ENCODE measurements at regions not wholly inside any gene's neighbourhood (a gene's known extent, or its start where the extent isn't known, plus 50 kb on each side); places are given as distances from the start of the nearest gene placed in this dataset.

DNA sequence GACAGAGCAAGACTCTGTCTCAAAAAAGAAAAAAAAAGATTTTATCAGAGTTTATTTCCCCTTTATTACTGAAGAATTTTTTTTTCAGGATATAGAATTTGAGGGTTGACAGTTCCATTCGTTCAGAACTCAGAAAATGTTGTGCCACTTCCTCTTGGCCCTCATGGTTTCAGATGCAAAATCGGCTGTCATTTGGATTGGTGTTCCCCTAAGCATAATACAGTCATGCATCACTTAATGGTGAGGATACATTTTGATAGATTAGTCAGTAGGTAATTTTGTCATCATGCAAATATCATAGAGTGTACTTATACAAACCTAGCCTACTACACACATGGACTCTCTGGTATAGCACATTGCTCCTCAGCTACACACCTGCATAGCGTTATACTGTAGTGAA is 263.9 kb upstream of the RTL1 start:
- H3K79me2 ChIP-seq (ENCODE audit: insufficient read depth, low read depth) = no peaks in the 10 kb centered on the region
- TF ChIP-seq, protein P1, sequence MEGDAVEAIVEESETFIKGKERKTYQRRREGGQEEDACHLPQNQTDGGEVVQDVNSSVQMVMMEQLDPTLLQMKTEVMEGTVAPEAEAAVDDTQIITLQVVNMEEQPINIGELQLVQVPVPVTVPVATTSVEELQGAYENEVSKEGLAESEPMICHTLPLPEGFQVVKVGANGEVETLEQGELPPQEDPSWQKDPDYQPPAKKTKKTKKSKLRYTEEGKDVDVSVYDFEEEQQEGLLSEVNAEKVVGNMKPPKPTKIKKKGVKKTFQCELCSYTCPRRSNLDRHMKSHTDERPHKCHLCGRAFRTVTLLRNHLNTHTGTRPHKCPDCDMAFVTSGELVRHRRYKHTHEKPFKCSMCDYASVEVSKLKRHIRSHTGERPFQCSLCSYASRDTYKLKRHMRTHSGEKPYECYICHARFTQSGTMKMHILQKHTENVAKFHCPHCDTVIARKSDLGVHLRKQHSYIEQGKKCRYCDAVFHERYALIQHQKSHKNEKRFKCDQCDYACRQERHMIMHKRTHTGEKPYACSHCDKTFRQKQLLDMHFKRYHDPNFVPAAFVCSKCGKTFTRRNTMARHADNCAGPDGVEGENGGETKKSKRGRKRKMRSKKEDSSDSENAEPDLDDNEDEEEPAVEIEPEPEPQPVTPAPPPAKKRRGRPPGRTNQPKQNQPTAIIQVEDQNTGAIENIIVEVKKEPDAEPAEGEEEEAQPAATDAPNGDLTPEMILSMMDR (conservative IDR thresholded peaks at IDR 0.05; ENCODE audit: low read depth, low read length) = no peak
- no peak overlapping the region for H2AFZ ChIP-seq (ENCODE audit: low read depth)
- H3K27ac ChIP-seq = no peak overlapping the region
- no peaks in the 10 kb centered on the region for H3K27me3 ChIP-seq (ENCODE audit: insufficient read depth, low read depth)
- H3K4me2 ChIP-seq = no peak overlapping the region
- H4K20me1 ChIP-seq (ENCODE audit: insufficient read depth) = no peaks in the 10 kb centered on the region
- no peak overlapping the region for H3K4me3 ChIP-seq (IDR thresholded peaks at IDR 0.05; ENCODE audit: insufficient read depth, low read depth, low read length)
- no peak overlapping the region for H3K9ac ChIP-seq
- H3K36me3 ChIP-seq (ENCODE audit: insufficient read depth) = no peaks in the 10 kb centered on the region
- H3K4me1 ChIP-seq (ENCODE audit: low read depth, poor library complexity, severe bottlenecking) = no peaks in the 10 kb centered on the region

DNA sequence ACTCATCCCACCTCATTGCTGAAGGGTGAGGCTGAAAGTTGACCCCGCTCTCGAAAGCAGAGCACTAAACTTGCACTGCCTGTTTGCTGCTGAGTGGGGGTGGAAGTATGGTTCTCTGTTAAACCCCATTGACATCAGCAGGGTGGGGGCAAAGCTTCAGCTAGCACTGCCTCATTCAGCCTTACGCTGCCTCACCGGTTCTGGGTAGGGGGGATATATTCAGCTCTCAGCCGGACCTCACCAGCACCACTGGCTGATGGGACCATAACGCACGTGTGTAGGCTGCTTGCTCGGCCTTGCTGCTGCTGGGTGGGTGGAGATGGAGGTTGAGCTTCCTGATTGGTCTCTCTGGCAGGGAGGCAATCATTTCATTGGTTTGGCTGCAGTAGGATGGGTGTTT is 265.7 kb upstream of the RTL1 start:
- H3K4me2 ChIP-seq = no peak overlapping the region
- TF ChIP-seq, protein P1 (conservative IDR thresholded peaks at IDR 0.05; ENCODE audit: low read depth, low read length) = no peak
- no peaks in the 10 kb centered on the region for H3K36me3 ChIP-seq (ENCODE audit: insufficient read depth)
- H3K4me1 ChIP-seq (ENCODE audit: low read depth, poor library complexity, severe bottlenecking) = no peaks in the 10 kb centered on the region
- no peak overlapping the region for H2AFZ ChIP-seq (ENCODE audit: low read depth)
- H4K20me1 ChIP-seq (ENCODE audit: insufficient read depth) = no peaks in the 10 kb centered on the region
- H3K27me3 ChIP-seq (ENCODE audit: insufficient read depth, low read depth) = no peaks in the 10 kb centered on the region
- no peak overlapping the region for H3K9ac ChIP-seq
- H3K27ac ChIP-seq = no peak overlapping the region
- no peaks in the 10 kb centered on the region for H3K79me2 ChIP-seq (ENCODE audit: insufficient read depth, low read depth)
- H3K4me3 ChIP-seq (IDR thresholded peaks at IDR 0.05; ENCODE audit: insufficient read depth, low read depth, low read length) = no peak overlapping the region

DNA sequence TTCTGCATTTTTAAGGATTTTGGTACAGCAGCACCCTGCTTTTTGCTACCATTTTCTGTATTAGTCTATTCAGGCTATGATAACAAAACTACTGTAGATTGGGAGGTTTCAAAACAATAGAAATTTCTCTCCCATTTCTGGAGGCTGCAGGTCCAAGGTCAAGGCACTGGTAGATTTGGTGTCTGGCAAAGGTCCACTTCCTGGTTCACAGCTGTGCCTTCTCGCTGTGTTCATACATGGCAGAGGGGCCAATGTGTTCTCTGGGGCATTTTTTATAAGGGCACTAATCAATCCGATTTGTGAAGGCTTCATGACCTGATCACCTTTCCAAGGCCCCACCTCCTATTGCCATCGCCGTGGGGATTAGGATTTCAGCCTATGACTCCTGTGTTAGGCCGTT is 268.1 kb upstream of the RTL1 start:
- H2AFZ ChIP-seq (ENCODE audit: low read depth) = no peak overlapping the region
- no peak overlapping the region for H3K4me2 ChIP-seq

DNA sequence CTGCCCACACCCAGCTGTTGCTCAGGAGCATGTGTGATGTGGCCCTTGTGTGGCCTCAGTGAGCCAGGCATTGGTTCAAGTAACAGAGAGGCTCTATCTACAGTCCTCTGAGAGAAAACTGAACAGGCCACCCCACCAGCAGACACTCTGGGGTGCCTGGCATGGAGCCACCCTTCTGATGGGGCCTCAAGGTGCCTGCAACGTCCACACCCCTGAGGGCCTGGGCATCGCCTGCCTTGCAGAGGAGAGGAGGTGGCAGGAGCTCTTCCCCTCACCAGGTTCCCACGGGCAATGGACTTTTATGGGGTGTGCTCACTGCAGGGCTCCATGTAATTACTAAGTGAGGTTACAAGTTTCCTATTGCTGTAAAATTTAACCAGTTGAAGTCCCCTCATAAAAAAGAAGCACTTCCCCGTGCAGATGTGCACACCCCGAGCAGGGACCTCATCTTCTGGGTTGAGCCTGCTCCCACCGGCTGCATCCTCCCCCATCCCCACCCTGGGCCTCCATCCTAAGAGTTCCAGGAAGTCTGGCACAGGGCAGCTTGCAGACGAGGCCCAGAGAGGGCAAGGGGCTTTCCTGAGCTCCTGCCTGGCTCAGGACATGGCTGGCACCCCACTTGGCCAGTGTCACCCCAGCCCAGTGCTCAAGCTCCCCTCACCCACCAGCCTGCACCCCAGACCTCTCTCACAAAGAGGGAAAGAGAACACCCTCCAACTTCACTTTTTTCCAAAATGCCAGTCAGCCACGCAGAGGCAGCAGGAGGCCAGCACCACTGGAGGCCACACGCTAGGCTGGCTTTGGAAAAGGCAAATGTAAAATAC is 270.4 kb upstream of the RTL1 start:
- Histone ChIP-seq H3K9ac (no peak overlapping the region), H3K4me3 (IDR thresholded peaks at IDR 0.05; ENCODE audit: insufficient read depth, low read depth, low read length) (no peak overlapping the region), H4K20me1 (ENCODE audit: insufficient read depth) (no peaks in the 10 kb centered on the region), H3K36me3 (ENCODE audit: insufficient read depth) (no peaks in the 10 kb centered on the region), H3K4me1 (ENCODE audit: low read depth, poor library complexity, severe bottlenecking) (no peaks in the 10 kb centered on the region), H3K27me3 (ENCODE audit: insufficient read depth, low read depth) (no peaks in the 10 kb centered on the region; the same call in 1 of the 2 replicates), H2AFZ (ENCODE audit: low read depth) (no peak overlapping the region), H3K27ac (no peak overlapping the region), H3K4me2 (no peak overlapping the region), H3K79me2 (ENCODE audit: insufficient read depth, low read depth) (no peaks in the 10 kb centered on the region)
- TF ChIP-seq, protein P1 (conservative IDR thresholded peaks at IDR 0.05; ENCODE audit: low read depth, low read length) = no peak

More for the DNA sequence above, 268.1 kb upstream of the RTL1 start:
- Histone ChIP-seq H3K4me3 (IDR thresholded peaks at IDR 0.05; ENCODE audit: insufficient read depth, low read depth, low read length) (no peak overlapping the region), H3K4me1 (ENCODE audit: low read depth, poor library complexity, severe bottlenecking) (no peaks in the 10 kb centered on the region), H3K9ac (no peak overlapping the region), H4K20me1 (ENCODE audit: insufficient read depth) (no peaks in the 10 kb centered on the region), H3K36me3 (ENCODE audit: insufficient read depth) (no peaks in the 10 kb centered on the region), H3K27ac (no peak overlapping the region), H3K27me3 (ENCODE audit: insufficient read depth, low read depth) (no peaks in the 10 kb centered on the region; the same call in 1 of the 2 replicates), H3K79me2 (ENCODE audit: insufficient read depth, low read depth) (no peaks in the 10 kb centered on the region)
- TF ChIP-seq, protein P1 (conservative IDR thresholded peaks at IDR 0.05; ENCODE audit: low read depth, low read length) = no peak
